Tibial nerve (tissue), 4 donors: ENCODE measurements at regions not wholly inside any gene's neighbourhood (a gene's known extent, or its start where the extent isn't known, plus 50 kb on each side); places are given as distances from the start of the nearest gene placed in this dataset.

Experiments
- DNase-seq, 2 donors: peaks; one replicate each; pipeline ENCODE4 v3.0.0-alpha.2; 2019; ENCODE audit warnings: low spot score in 2 of 2
- H3K27ac ChIP-seq, 4 donors: fragments of 200-600 bp; sonication (generic) in 3 of 4; one replicate each; pipeline ENCODE4 v1.5.1; 2017 to 2019; ENCODE audit warnings: mild to moderate bottlenecking in 1 of 4
- H3K27me3 ChIP-seq, 2 donors: fragments of 200-600 bp; sonication (generic) in 1 of 2; one replicate each; pipeline versions ENCODE4 v1.5.1 to v1.6.0; 2017 to 2019
- H3K36me3 ChIP-seq, 3 donors: fragments of 200-600 bp; sonication (generic); one replicate each; pipeline ENCODE4 v1.5.1; 2018 to 2019
- H3K4me1 ChIP-seq, 4 donors: fragments of 200-600 bp; sonication (generic) in 3 of 4; one replicate each; pipeline ENCODE4 v1.5.1; 2017 to 2019
- H3K4me3 ChIP-seq, 4 donors: fragments of 200-600 bp; sonication (generic) in 3 of 4; one replicate each; pipeline ENCODE4 v1.5.1; 2017 to 2019; ENCODE audit warnings: mild to moderate bottlenecking in 1 of 4, moderate library complexity in 1 of 4
- H3K9me3 ChIP-seq, 4 donors: fragments of 200-600 bp; sonication (generic) in 3 of 4; one replicate each; pipeline ENCODE4 v1.5.1; 2017 to 2019
- CTCF ChIP-seq, 5 experiments: fragments of 200-600 bp in 3 of 5; fragments of 450-650 bp in 2 of 5; sonication (generic) in 3 of 5; IDR thresholded peaks; one replicate each; pipeline ENCODE4 v1.5.1; 2016 to 2019; ENCODE audit warnings: antibody characterized with exemption in 5 of 5, mild to moderate bottlenecking in 3 of 5, moderate library complexity in 2 of 5
- EP300 ChIP-seq, 2 donors: sonication (generic); formaldehyde crosslinking; IDR thresholded peaks; one replicate each; pipeline ENCODE4 v1.6.1; 2017; ENCODE audit warnings: antibody characterized with exemption in 2 of 2, mild to moderate bottlenecking in 1 of 2
- POLR2A ChIP-seq, 2 donors: fragments of 450-650 bp; IDR thresholded peaks; one replicate each; pipeline ENCODE4 v1.6.1; 2017; ENCODE audit warnings: antibody characterized with exemption in 2 of 2, mild to moderate bottlenecking in 2 of 2, moderate library complexity in 2 of 2
- WGBS, 2 donors: methylation state at CpG; one replicate each; pipeline ENCODE4 v1.1.5; 2018; 5-methylcytosine and 5-hydroxymethylcytosine counted together

- H3K9me3 ChIP-seq: no peaks in the 10 kb centered on the region
- peaks cover 0 to 3% of the 10 kb centered on the region in 2 donors for H3K27me3 ChIP-seq
- no peak for DNase-seq
- H3K27ac ChIP-seq: no peak overlapping the region
- H3K4me1 ChIP-seq: peaks cover 0 to 18% (median 3%) of the 10 kb centered on the region in 4 donors
- no peaks in the 10 kb centered on the region for H3K36me3 ChIP-seq
- TF ChIP-seq POLR2A (IDR thresholded peaks at IDR 0.05) (no peak), EP300 (IDR thresholded peaks at IDR 0.05) (no peak), CTCF (IDR thresholded peaks at IDR 0.05) (no peak)
- no peak overlapping the region for H3K4me3 ChIP-seq
Observed at GRCh38 chr7:42489299-42489698, 252.3 kb upstream of the GLI3 start.

GRCh38 chr7:42485301-42485766 lies 248.3 kb upstream of the GLI3 start:
- H3K4me3 ChIP-seq: no peak overlapping the region
- TF ChIP-seq CTCF (IDR thresholded peaks at IDR 0.05): no peak
- no peak for TF ChIP-seq POLR2A (IDR thresholded peaks at IDR 0.05)
- no peaks in the 10 kb centered on the region for H3K27me3 ChIP-seq
- DNase-seq: no peak
- peaks cover 0 to 16% (median 2%) of the 10 kb centered on the region in 4 donors for H3K4me1 ChIP-seq
- no peaks in the 10 kb centered on the region for H3K9me3 ChIP-seq
- H3K27ac ChIP-seq: no peak overlapping the region
- H3K36me3 ChIP-seq: no peaks in the 10 kb centered on the region

- 96 to 98% methylated on average over 4 of the region's 4 CpGs for WGBS, 2 donors
- TF ChIP-seq CTCF (IDR thresholded peaks at IDR 0.05): no peak
- TF ChIP-seq EP300 (IDR thresholded peaks at IDR 0.05): no peak
- TF ChIP-seq POLR2A (IDR thresholded peaks at IDR 0.05): no peak
- Histone ChIP-seq H3K9me3 (no peaks in the 10 kb centered on the region), H3K27ac (no peak overlapping the region), H3K27me3 (no peaks in the 10 kb centered on the region), H3K4me1 (peaks cover 0 to 31% (median 3%) of the 10 kb centered on the region in 4 donors), H3K4me3 (no peak overlapping the region), H3K36me3 (no peaks in the 10 kb centered on the region)
- DNase-seq: no peak
Observed at GRCh38 chr7:42483886-42484285, 246.9 kb upstream of the GLI3 start.

- no peaks in the 10 kb centered on the region for H3K36me3 ChIP-seq
- no peaks in the 10 kb centered on the region for H3K9me3 ChIP-seq
- peak in 1 of 2 donors; percentile 62 for DNase-seq
- peak overlapping the region; percentile 17 to 80 (median 60) for H3K27ac ChIP-seq
- no peak overlapping the region for H3K4me3 ChIP-seq
- WGBS, 2 donors: 36 to 43% methylated on average over 9 of the region's 9 CpGs
- H3K4me1 ChIP-seq: peaks cover 0 to 33% (median 3%) of the 10 kb centered on the region in 4 donors
- no peaks in the 10 kb centered on the region for H3K27me3 ChIP-seq
- TF ChIP-seq EP300 (IDR thresholded peaks at IDR 0.05) (peak; percentile 24 to 73), CTCF (IDR thresholded peaks at IDR 0.05) (no peak), POLR2A (IDR thresholded peaks at IDR 0.05) (no peak)
Observed at GRCh38 chr7:42479816-42480633, 243.0 kb upstream of the GLI3 start.

GRCh38 chr7:42479452-42479815 lies 242.4 kb upstream of the GLI3 start:
- Histone ChIP-seq H3K27me3 (no peaks in the 10 kb centered on the region), H3K4me1 (peaks cover 0 to 33% (median 3%) of the 10 kb centered on the region in 4 donors), H3K4me3 (no peak overlapping the region), H3K27ac (peak overlapping the region in 2 of 4 donors; percentile 78 to 80), H3K9me3 (no peaks in the 10 kb centered on the region), H3K36me3 (no peaks in the 10 kb centered on the region)
- TF ChIP-seq EP300 (IDR thresholded peaks at IDR 0.05): no peak
- DNase-seq: no peak
- 15 to 35% methylated on average over 3 of the region's 3 CpGs for WGBS, 2 donors
